A673 (cell line): ENCODE measurements at regions not wholly inside any gene's neighbourhood (a gene's known extent, or its start where the extent isn't known, plus 50 kb on each side); places are given as distances from the start of the nearest gene placed in this dataset.

Experiments
- BruUV-seq: library from RNA; stranded (reverse); fragments of 400-500 nt; replicated peaks from 2 replicates; lab custom pipeline; 2021; lab: Mats Ljungman, UMichigan
- CTCF ChIA-PET: fragments of 300-600 bp; sonication (Branson Sonifier 250); formaldehyde crosslinking; loops from one replicate; lab custom pipeline; 2022; ENCODE audit warnings: antibody characterized with exemption; lab: Charles Lee
- POLR2A ChIA-PET: fragments of 300-600 bp; sonication (Branson Sonifier 250); formaldehyde crosslinking; loops from one replicate; lab custom pipeline; 2022; ENCODE audit warnings: antibody characterized with exemption; ENCODE audit not compliant: low non-redundant PET; lab: Charles Lee
- DNase-seq: peaks from one replicate; pipeline ENCODE4 v3.0.0-alpha.2; 2015; ENCODE audit warnings: low spot score
- H3K27ac ChIP-seq: fragments of 200-600 bp; sonication (generic); 2 replicates; pipeline ENCODE4 v1.5.1; 2016; ENCODE audit warnings: mixed run types, low read depth, mild to moderate bottlenecking, mixed read lengths, antibody characterized with exemption, low read length; ENCODE audit not compliant: poor library complexity, severe bottlenecking
- H3K27me3 ChIP-seq: fragments of 200-600 bp; sonication (generic); replicated peaks from 2 replicates; pipeline ENCODE4 v1.6.1; 2017; ENCODE audit warnings: mixed run types, low read depth, mild to moderate bottlenecking, mixed read lengths, antibody characterized with exemption, low read length; ENCODE audit not compliant: insufficient read depth, poor library complexity
- H3K36me3 ChIP-seq: fragments of 200-600 bp; sonication (generic); 2 replicates; pipeline ENCODE4 v1.6.1; 2016; ENCODE audit warnings: mixed run types, mild to moderate bottlenecking, mixed read lengths, antibody characterized with exemption, low read length; ENCODE audit not compliant: insufficient read depth, poor library complexity, severe bottlenecking
- H3K4me1 ChIP-seq: fragments of 200-600 bp; sonication (generic); 2 replicates; pipeline ENCODE4 v1.6.1; 2017; ENCODE audit warnings: mixed run types, mild to moderate bottlenecking, mixed read lengths, antibody characterized with exemption, low read length; ENCODE audit not compliant: insufficient read depth, poor library complexity, severe bottlenecking
- H3K4me3 ChIP-seq: fragments of 200-600 bp; sonication (generic); 2 replicates; pipeline ENCODE4 v1.5.1; 2016; ENCODE audit warnings: low read depth, mixed run types, mild to moderate bottlenecking, mixed read lengths, low read length; ENCODE audit not compliant: poor library complexity, severe bottlenecking
- H3K9me3 ChIP-seq: fragments of 200-600 bp; sonication (generic); 2 replicates; pipeline ENCODE4 v1.6.1; 2016; ENCODE audit warnings: mixed run types, low read depth, mild to moderate bottlenecking, mixed read lengths, antibody characterized with exemption, low read length; ENCODE audit not compliant: poor library complexity, severe bottlenecking
- CTCF ChIP-seq: fragments of 300-800, 200-600 bp; sonication (generic); conservative IDR thresholded peaks from 2 replicates; pipeline ENCODE4 v1.5.1; 2017; ENCODE audit warnings: low read depth, mild to moderate bottlenecking, antibody characterized with exemption, low read length, moderate library complexity, mixed read lengths
- EZH2 ChIP-seq: fragments of 200-600 bp; sonication (generic); IDR thresholded peaks from 2 replicates; pipeline ENCODE4 v1.6.1; 2017; ENCODE audit warnings: borderline replicate concordance, low read depth, mild to moderate bottlenecking, mixed read lengths, antibody characterized with exemption, low read length; ENCODE audit not compliant: poor library complexity, severe bottlenecking
- intact Hi-C: fragments of 100-400 bp; cut with micrococcal nuclease; formaldehyde crosslinking; loops from one replicate; pipeline ENCODE4 v1.10.0; 2022; ENCODE audit not compliant: unreplicated experiment

DNA sequence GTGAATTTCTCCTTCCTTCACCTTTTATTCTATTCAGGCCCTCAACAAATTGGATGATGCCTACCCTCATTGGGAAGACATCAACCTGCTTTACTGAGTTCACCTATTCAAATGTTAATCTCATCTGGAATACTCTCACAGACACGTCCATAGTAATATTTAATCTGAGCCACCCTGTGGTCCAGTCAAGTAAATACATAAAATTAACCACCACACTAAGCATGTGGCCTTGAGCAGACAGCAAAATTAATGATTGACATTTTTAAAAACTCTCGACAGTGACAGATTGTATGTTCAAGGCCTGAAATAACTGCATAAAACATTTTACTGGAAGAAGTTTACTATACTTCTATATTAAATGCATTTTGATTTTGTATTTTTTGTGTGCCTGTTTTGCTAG is 540.6 kb upstream of the GCFC2 start:
- Histone ChIP-seq H3K4me3 (no peak overlapping the region), H3K36me3 (no peaks in the 10 kb centered on the region), H3K4me1 (no peaks in the 10 kb centered on the region), H3K27me3 (no peaks in the 10 kb centered on the region), H3K27ac (no peak overlapping the region), H3K9me3 (no peaks in the 10 kb centered on the region)
- TF ChIP-seq EZH2 (no peak), CTCF (no peak)
- intact Hi-C loops, result no loop called here
- no TSS peak for BruUV-seq
- CTCF ChIA-PET, result no interaction called here
- POLR2A ChIA-PET, result no interaction called here
- no peak for DNase-seq

DNA sequence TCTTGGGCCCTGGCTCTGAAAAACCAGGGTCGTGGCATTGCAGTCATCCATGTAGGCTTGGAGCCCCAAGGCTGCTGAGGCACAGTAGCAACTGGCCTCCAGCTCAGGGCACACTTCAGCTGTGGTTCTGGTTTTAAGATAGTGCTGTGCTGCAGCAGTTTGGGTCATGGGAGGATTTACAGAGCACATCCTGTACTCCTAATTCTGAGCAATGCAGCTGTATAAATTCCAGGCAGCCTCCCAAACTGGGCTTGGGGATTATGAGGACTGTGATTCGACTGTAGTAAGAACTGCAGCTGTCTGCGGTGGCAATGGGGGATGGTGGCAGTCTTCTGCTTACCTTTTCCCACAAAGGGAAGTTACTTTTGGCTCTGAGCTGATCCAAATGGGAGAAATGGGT is 536.3 kb upstream of the GCFC2 start:
- Histone ChIP-seq H3K36me3 (no peaks in the 10 kb centered on the region), H3K9me3 (no peaks in the 10 kb centered on the region), H3K4me1 (no peaks in the 10 kb centered on the region), H3K27me3 (no peaks in the 10 kb centered on the region), H3K27ac (no peak overlapping the region), H3K4me3 (no peak overlapping the region)
- CTCF ChIA-PET, result no interaction called here
- BruUV-seq, result no TSS peak
- intact Hi-C loops, result no loop called here
- TF ChIP-seq CTCF (no peak), EZH2 (no peak)
- DNase-seq, result no peak
- POLR2A ChIA-PET, result no interaction called here

- CTCF ChIA-PET, result no interaction called here
- H3K36me3 ChIP-seq, result no peaks in the 10 kb centered on the region
- no peaks in the 10 kb centered on the region for H3K9me3 ChIP-seq
- no peak for DNase-seq
- no peak overlapping the region for H3K27ac ChIP-seq
- no peak overlapping the region for H3K4me3 ChIP-seq
- H3K27me3 ChIP-seq, result no peaks in the 10 kb centered on the region
- POLR2A ChIA-PET, result interaction anchor here (0.6 kb wide), 1 partner anchor 667 kb away, joined by 8 read pairs; no protein-coding TSS in a partner anchor
- H3K4me1 ChIP-seq, result no peaks in the 10 kb centered on the region
- TF ChIP-seq CTCF, result no peak
- TF ChIP-seq EZH2, result no peak
- intact Hi-C loops, result no loop called here
- no TSS peak for BruUV-seq
Observed at GRCh38 chr2:76211991-76212985, 501.6 kb upstream of the GCFC2 start.
